Activated CD4-positive, alpha-beta T cell treated with anti-CD3 and anti-CD28 coated beads, Interleukin-2, amount 50 U/mL, for 48 hours (primary cell): ENCODE measurements at regions not wholly inside any gene's neighbourhood (a gene's known extent, or its start where the extent isn't known, plus 50 kb on each side); places are given as distances from the start of the nearest gene placed in this dataset.

Experiments
- DNase-seq, 2 experiments: peaks; one replicate each; pipeline ENCODE4 v3.0.0-alpha.2; 2020

GRCh38 chr3:72145506-72146380 lies 360.8 kb upstream of the PROK2 start:
- no peak for DNase-seq

- DNase-seq = peak in 1 of 2 experiments; percentile 9
Measured at GRCh38 chr3:72144773-72145505, 360.0 kb upstream of the PROK2 start.

GRCh38 chr3:72143966-72144717 lies 359.2 kb upstream of the PROK2 start:
- DNase-seq = no peak

- no peak for DNase-seq
Measured at GRCh38 chr3:72143322-72143721, 358.4 kb upstream of the PROK2 start.

- DNase-seq = no peak
Measured at GRCh38 chr3:72142028-72142427, 357.1 kb upstream of the PROK2 start.

GRCh38 chr3:72141264-72141663 lies 356.3 kb upstream of the PROK2 start:
- no peak for DNase-seq

- no peak for DNase-seq
Measured at GRCh38 chr3:72139316-72139715, 354.4 kb upstream of the PROK2 start.

- peak; percentile 46 to 64 for DNase-seq
Measured at GRCh38 chr3:72137865-72138861, 353.2 kb upstream of the PROK2 start.

GRCh38 chr3:72135636-72136035 lies 350.7 kb upstream of the PROK2 start:
- no peak for DNase-seq

- DNase-seq = peak in 1 of 2 experiments; percentile 14
Measured at GRCh38 chr3:72134989-72135451, 350.1 kb upstream of the PROK2 start.

GRCh38 chr3:72133329-72134011 lies 348.5 kb upstream of the PROK2 start:
- DNase-seq = no peak

- no peak for DNase-seq
Measured at GRCh38 chr3:72131899-72132298, 347.0 kb upstream of the PROK2 start.

- no peak for DNase-seq
Measured at GRCh38 chr3:72130565-72130964, 345.6 kb upstream of the PROK2 start.

- DNase-seq = no peak
Measured at GRCh38 chr3:72129501-72130094, 344.6 kb upstream of the PROK2 start.

GRCh38 chr3:72128921-72129320 lies 344.0 kb upstream of the PROK2 start:
- DNase-seq = no peak

GRCh38 chr3:72127844-72128243 lies 342.9 kb upstream of the PROK2 start:
- no peak for DNase-seq

GRCh38 chr3:72127224-72127612 lies 342.3 kb upstream of the PROK2 start:
- DNase-seq = no peak

GRCh38 chr3:72126441-72127223 lies 341.7 kb upstream of the PROK2 start:
- no peak for DNase-seq

- DNase-seq = peak in 1 of 2 experiments; percentile 50
Measured at GRCh38 chr3:72123908-72124441, 339.0 kb upstream of the PROK2 start.
